Mucosa of descending colon (tissue), 3 donors: ENCODE measurements at regions not wholly inside any gene's neighbourhood (a gene's known extent, or its start where the extent isn't known, plus 50 kb on each side); places are given as distances from the start of the nearest gene placed in this dataset.

Source experiments
- ATAC-seq: fragments of 200-7000 bp; cut with Tn5 transposase; one replicate; pipeline ENCODE4 v1.9.1; 2020; ENCODE audit warnings: mild to moderate bottlenecking, moderate library complexity
- DNase-seq, 3 donors: peaks; one replicate each; pipeline ENCODE4 v3.0.0-alpha.2; 2020
- H3K36me3 ChIP-seq: fragments of 200-600 bp; one replicate; pipeline ENCODE4 v1.8.0; 2021; ENCODE audit warnings: low read depth, mild to moderate bottlenecking
- H3K4me1 ChIP-seq: fragments of 200-600 bp; one replicate; pipeline ENCODE4 v1.8.0; 2021; ENCODE audit warnings: low read depth, mild to moderate bottlenecking
- H3K4me3 ChIP-seq: fragments of 200-600 bp; one replicate; pipeline ENCODE4 v1.8.0; 2021; ENCODE audit warnings: mild to moderate bottlenecking
- H3K9me3 ChIP-seq: fragments of 200-600 bp; one replicate; pipeline ENCODE4 v1.8.0; 2021; ENCODE audit warnings: mild to moderate bottlenecking
- intact Hi-C, 2 donors: fragments of 100-400 bp; cut with DNase I in 1 of 2; cut with micrococcal nuclease in 1 of 2; formaldehyde crosslinking; loops; one replicate each; pipeline versions ENCODE4 v1.11.0 to v1.11.1; 2022; cut with DNase I, micrococcal nuclease
- TF ChIP-seq, protein P1 (sequence below): fragments of 200-600 bp; IDR thresholded peaks from one replicate; pipeline ENCODE4 v1.8.0; 2022; ENCODE audit warnings: antibody characterized with exemption, mild to moderate bottlenecking
- donor health status: DM: no; HTN: no; CAD: no; lungs with moderate emphysema.
- donor health status: DM: no; HTN: no; CAD: no.
- donor health status: DM: no; HTN: yes; CAD: no.

DNA sequence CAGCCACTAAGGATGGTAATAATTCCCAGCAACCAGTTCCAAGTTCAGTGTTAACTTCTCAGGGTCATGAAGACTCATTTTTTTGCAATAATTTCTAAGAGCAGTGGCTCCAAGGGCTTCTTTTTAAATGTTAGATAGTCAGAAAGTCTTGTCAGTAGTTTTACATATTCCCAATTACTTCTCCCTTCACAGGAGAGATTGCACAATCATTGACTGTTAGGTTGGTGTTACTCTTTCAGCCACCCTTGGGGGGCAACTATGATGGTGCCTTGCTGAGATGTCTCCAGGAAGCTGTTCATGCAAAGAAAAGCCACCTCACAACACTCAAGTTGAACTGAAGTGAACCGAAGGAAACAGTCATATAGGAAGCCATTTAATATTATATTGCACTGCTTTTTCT, 127.9 kb upstream of the DOCK10 start:
- intact Hi-C loops, result no loop called here
- H3K36me3 ChIP-seq, result no peaks in the 10 kb centered on the region
- no peaks in the 10 kb centered on the region for H3K4me1 ChIP-seq
- no peaks in the 10 kb centered on the region for H3K9me3 ChIP-seq
- ATAC-seq (no peak), DNase-seq (no peak)
- TF ChIP-seq, protein P1, sequence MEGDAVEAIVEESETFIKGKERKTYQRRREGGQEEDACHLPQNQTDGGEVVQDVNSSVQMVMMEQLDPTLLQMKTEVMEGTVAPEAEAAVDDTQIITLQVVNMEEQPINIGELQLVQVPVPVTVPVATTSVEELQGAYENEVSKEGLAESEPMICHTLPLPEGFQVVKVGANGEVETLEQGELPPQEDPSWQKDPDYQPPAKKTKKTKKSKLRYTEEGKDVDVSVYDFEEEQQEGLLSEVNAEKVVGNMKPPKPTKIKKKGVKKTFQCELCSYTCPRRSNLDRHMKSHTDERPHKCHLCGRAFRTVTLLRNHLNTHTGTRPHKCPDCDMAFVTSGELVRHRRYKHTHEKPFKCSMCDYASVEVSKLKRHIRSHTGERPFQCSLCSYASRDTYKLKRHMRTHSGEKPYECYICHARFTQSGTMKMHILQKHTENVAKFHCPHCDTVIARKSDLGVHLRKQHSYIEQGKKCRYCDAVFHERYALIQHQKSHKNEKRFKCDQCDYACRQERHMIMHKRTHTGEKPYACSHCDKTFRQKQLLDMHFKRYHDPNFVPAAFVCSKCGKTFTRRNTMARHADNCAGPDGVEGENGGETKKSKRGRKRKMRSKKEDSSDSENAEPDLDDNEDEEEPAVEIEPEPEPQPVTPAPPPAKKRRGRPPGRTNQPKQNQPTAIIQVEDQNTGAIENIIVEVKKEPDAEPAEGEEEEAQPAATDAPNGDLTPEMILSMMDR, result no peak
- H3K4me3 ChIP-seq, result no peak overlapping the region

GRCh38 chr2:225169396-225169795, 127.1 kb upstream of the DOCK10 start:
- DNase-seq (no peak), ATAC-seq (no peak)
- intact Hi-C loops, result no loop called here
- H3K36me3 ChIP-seq, result no peaks in the 10 kb centered on the region
- no peak overlapping the region for H3K4me3 ChIP-seq
- no peaks in the 10 kb centered on the region for H3K4me1 ChIP-seq
- TF ChIP-seq, protein P1, result no peak
- no peaks in the 10 kb centered on the region for H3K9me3 ChIP-seq

GRCh38 chr2:225165052-225165451, 122.8 kb upstream of the DOCK10 start:
- no peak for DNase-seq
- Histone ChIP-seq H3K4me3 (no peak overlapping the region), H3K36me3 (no peaks in the 10 kb centered on the region), H3K9me3 (no peaks in the 10 kb centered on the region), H3K4me1 (no peaks in the 10 kb centered on the region)
- intact Hi-C loops, result no loop called here
- no peak for ATAC-seq
- TF ChIP-seq, protein P1, result no peak

GRCh38 chr2:225164401-225165050, 122.3 kb upstream of the DOCK10 start:
- H3K9me3 ChIP-seq, result no peaks in the 10 kb centered on the region
- H3K4me3 ChIP-seq, result no peak overlapping the region
- no peak for DNase-seq
- H3K4me1 ChIP-seq, result no peaks in the 10 kb centered on the region
- TF ChIP-seq, protein P1, result no peak
- ATAC-seq, result no peak
- intact Hi-C loops, result no loop called here
- H3K36me3 ChIP-seq, result no peaks in the 10 kb centered on the region

DNA sequence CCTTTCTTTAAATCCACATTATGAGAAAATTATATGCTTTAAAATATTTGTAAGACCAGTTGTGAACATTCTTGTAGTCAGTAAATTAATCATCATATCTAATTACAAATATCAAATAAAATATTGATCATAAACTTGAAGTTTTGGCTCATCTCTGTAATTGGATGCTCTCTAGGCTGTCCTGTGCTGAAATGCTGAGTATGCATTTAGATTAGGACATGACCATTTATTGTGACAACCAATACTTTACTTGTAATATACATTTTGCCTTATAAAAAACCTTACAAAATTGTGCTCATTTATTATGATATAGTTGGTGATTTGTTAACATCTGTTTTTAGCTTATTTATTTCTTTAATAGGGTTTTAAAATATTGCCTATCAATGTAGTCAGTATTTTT, 116.1 kb upstream of the DOCK10 start:
- Histone ChIP-seq H3K9me3 (no peaks in the 10 kb centered on the region), H3K4me3 (no peak overlapping the region), H3K4me1 (no peaks in the 10 kb centered on the region), H3K36me3 (no peaks in the 10 kb centered on the region)
- DNase-seq (no peak), ATAC-seq (no peak)
- intact Hi-C loops, result no loop called here
- TF ChIP-seq, protein P1, result no peak
